NB4 (cell line): ENCODE measurements at regions not wholly inside any gene's neighbourhood (a gene's known extent, or its start where the extent isn't known, plus 50 kb on each side); places are given as distances from the start of the nearest gene placed in this dataset.

Source experiments
- MYC ChIP-seq: IDR thresholded peaks from 2 replicates; pipeline ENCODE4 v1.6.1; 2011; ENCODE audit warnings: low read depth, low read length
- POLR2A ChIP-seq: IDR thresholded peaks from 2 replicates; pipeline ENCODE4 v1.6.1; 2011; ENCODE audit warnings: mild to moderate bottlenecking; ENCODE audit not compliant: insufficient read length; ENCODE audit errors: extremely low read depth
- TF ChIP-seq, protein P1 (sequence below): IDR thresholded peaks from one replicate; pipeline ENCODE4 v1.5.1; 2012; ENCODE audit warnings: low read depth, low read length
- TF ChIP-seq, protein P2 (sequence below): IDR thresholded peaks from 2 replicates; pipeline ENCODE4 v1.6.1; 2011; ENCODE audit warnings: low read depth, low read length

GRCh38 chr4:27789773-27790172, 929.1 kb downstream of the STIM2 start:
- TF ChIP-seq POLR2A (no peak), MYC (no peak)
- TF ChIP-seq, protein P1, sequence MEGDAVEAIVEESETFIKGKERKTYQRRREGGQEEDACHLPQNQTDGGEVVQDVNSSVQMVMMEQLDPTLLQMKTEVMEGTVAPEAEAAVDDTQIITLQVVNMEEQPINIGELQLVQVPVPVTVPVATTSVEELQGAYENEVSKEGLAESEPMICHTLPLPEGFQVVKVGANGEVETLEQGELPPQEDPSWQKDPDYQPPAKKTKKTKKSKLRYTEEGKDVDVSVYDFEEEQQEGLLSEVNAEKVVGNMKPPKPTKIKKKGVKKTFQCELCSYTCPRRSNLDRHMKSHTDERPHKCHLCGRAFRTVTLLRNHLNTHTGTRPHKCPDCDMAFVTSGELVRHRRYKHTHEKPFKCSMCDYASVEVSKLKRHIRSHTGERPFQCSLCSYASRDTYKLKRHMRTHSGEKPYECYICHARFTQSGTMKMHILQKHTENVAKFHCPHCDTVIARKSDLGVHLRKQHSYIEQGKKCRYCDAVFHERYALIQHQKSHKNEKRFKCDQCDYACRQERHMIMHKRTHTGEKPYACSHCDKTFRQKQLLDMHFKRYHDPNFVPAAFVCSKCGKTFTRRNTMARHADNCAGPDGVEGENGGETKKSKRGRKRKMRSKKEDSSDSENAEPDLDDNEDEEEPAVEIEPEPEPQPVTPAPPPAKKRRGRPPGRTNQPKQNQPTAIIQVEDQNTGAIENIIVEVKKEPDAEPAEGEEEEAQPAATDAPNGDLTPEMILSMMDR, result no peak
- TF ChIP-seq, protein P2, sequence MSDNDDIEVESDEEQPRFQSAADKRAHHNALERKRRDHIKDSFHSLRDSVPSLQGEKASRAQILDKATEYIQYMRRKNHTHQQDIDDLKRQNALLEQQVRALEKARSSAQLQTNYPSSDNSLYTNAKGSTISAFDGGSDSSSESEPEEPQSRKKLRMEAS, result no peak
